CD4-positive, alpha-beta T cell treated with Interleukin-17A for 4 hours (primary cell): ENCODE measurements at regions not wholly inside any gene's neighbourhood (a gene's known extent, or its start where the extent isn't known, plus 50 kb on each side); places are given as distances from the start of the nearest gene placed in this dataset.
"Not testable (repeated sequence)": the region's sequence is repeated elsewhere in the genome, so short reads cannot be mapped to it uniquely, and the experiment has no call there.

Experiments
- DNase-seq: peaks from one replicate; pipeline ENCODE4 v3.0.0-alpha.2; 2020; ENCODE audit warnings: mixed read lengths

DNA sequence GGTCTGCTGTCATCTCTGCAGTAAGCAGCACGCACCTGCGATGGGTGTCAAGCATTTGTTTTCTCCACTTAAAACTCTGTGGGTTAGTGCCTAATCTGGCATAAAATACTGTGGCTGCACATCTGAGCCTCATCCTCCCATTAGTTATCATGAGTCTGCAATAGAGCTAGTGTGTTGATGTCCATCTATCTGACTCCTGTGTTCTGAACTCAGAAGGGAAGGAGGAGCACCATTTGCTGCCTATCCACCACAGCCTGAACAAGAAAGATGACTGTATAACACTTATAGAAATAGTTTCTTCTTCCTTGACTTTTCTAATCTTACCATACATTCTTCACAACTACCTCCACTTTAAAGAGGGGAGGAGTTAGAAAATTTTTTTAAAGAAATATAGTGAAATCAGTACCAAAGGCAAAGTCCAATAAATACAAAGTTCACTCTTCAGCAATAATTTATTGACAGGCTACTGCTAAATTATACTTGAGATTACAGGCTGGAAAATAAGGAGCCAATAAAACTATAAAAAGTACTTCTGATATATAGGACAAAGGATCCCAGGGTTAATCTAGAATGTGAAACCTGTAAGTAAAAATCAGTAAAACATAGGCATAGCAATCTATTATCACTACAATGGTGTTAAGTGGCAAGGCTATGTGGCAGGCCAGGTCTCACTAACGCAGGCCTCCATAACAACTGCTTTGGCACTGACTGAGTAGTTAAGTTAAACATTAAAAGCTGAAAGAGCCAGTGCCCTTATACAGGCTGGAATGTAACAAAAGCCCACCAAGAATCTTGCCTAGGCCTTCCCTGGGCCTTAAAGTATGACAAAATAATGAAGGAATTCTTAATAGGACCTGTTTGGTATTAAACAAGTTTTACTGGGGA, 70.2 kb downstream of the LGALS9C start:
- DNase-seq, result not testable (repeated sequence)

DNA sequence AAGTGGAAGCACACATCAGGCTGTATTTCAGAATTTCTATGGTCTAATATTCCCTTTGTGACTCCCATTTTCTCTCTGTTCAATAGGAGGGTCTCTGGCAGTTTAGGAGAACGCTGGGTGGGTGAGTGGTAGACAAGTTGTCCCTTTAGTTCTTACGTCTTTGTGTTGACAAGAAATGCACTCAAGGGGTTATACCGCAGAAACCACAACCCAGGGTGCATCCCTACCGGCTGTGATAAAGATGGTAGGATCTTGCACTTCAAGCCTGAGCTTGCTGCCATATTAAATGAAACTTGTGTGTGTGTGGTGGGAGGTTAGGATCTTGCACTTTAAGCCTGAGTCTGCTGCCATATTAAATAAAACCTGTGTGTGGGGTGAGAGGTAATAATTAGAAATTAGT, 80.5 kb downstream of the LGALS9C start:
- DNase-seq, result not testable (repeated sequence)

DNA sequence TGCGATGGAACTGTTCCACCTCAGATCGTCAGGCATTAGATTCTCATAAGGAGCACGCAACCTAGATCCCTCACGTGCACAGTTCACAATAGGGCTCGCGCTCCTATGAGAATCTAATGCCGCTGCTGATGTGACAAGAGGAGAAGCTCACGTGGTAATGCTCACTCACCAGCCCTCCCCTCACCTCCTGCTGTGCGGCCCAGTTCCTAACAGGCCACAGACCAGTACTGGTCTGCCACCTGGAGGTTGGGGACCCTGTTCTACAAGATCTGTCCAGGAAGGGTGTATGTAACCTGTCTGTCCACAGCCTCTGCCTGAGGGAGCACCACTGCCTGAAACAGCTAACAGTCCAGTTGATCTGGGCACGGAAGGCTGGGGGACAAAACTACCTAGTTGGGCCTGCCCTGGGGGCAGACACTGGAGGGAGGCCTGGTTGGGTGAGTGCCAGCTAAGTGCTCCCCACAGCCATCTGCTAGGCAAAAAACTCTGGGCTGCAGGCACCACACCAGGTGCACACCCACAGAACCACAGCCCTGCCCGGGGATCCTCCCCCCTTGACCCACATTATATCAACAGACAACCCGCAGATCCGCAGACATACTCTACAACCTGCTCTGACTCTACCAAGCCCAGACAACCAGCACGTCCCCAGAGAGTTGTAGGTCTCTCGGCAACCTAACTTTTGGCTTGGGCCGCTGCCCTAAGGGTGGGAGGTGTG, 80.7 kb downstream of the TBC1D28 start:
- peak; percentile 15 for DNase-seq

DNA sequence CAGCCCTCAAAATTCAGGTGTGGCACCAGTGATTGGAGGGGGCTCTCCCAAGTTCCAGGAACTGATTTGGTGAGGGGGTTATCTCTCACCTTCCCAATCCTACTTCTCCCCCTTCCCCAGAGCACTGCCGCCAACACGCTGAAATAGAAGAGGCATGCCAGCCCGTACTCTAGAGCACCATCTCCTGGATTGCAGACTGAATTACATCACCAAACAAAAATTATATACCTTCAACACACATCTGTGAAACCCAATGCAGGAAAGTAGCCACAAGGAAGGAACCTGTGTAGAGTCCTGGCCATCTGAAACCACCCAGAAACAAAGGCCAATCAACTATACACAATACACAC, 80.1 kb downstream of the TBC1D28 start:
- peak; percentile 47 for DNase-seq

DNA sequence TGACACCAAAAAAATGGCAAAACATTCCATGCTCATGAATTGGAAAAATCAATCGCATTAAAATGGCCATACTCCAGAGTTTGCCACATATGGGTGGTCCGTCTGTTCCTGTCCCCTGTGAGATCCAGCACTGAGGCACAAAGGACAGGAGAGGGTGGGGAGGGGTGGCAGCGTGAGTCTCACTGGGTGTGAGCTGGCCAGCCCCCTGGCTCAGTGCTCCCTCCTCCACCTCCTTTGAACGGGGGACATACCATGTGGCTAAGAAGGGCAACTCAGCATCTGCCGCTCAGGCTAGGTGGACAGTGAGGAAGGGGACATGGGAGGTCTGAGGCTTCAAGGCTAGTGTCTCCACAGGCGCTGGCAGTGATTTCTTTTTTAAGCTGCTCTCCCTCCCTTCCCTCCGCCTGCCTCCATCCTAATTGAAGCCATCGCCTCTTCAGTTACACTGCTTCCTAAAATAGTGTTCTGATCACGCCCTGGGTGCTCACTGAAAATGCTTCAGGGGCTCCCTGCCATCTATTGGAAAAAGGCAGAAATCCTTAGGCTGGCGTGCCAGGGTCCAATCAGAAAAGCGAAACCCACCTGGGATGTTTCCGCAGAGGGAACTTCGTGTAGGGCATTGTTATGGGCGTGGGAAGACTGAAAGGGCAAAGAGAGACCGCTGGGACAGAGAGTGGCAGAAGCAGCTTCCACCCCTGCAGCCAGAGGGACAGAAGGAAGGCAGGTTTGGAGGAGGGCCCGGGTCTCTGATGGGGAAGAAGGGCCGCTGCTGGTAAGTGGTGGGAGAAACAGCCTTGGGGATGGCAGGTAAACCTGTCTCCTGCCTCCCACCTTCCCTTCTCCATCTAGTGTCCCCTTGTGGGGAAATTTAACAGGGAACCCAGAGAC, 75.8 kb downstream of the TBC1D28 start:
- not testable (repeated sequence) for DNase-seq

DNA sequence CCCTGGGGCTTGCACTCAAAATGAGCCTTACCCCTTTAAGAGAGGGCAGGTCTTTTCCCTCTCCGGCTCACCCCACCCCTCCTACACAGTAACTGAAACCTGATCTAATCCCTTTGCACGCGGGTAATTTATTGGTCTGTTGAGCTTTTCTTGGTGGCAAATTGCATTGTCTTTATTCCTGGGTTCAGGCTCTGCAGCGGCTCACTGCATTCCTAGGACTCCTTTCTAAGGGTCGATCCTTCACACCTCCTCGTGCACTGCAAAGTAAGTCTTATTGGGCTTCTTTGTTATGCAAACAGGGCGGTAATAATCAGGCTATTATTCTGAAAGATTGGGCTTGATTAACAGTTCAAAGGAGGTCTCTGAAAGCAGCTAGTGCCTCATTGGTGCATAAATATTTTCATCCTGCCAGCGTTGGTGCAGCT, 74.7 kb downstream of the TBC1D28 start:
- not testable (repeated sequence) for DNase-seq

DNA sequence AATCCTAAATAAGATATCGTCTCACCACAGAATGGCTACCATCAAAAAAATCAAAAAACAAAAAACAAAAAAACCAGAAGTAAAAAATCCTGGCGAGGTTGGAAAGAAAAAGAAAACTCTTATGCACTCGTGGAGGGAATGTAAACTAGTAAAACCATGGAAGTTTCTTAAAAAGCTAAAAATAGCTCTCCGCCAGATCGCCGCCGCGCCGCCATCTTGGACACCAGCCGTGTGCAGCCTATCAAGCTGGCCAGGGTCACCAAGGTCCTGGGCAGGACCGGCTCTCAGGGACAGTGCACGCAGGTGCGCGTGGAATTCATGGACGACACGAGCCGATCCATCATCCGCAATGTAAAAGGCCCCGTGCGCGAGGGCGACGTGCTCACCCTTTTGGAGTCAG, 71.7 kb downstream of the TBC1D28 start:
- not testable (repeated sequence) for DNase-seq

DNA sequence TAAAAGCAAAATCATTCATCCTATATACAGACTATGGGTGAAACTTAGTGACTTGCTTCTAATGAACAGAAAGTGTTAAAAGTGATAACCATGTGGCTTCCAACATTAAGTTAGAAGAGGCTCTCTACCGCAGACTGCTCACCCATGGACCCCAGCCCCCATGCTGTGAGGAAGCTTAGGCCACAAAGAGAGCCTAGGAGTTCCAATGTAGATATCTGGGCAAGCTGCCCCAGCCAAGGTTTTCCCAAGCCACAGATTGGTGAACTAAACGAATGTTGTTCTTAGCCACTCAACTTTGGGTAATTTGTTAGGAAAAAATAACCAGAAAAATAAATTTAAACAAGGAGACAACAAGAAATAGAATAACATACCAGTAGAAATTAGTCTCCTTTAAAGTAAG, 70.1 kb downstream of the TBC1D28 start:
- not testable (repeated sequence) for DNase-seq
